Ishikawa (cell line): ENCODE measurements at regions not wholly inside any gene's neighbourhood (a gene's known extent, or its start where the extent isn't known, plus 50 kb on each side); places are given as distances from the start of the nearest gene placed in this dataset.

ENCODE experiments used
- CEBPB ChIP-seq: IDR thresholded peaks from 2 replicates; pipeline ENCODE4 v1.6.1; 2012
- CREB1 ChIP-seq: IDR thresholded peaks from 2 replicates; pipeline ENCODE4 v1.6.1; 2012; ENCODE audit warnings: low read depth
- EGR1 ChIP-seq: IDR thresholded peaks from 2 replicates; pipeline ENCODE4 v1.6.1; 2012
- EP300 ChIP-seq: IDR thresholded peaks from 2 replicates; pipeline ENCODE4 v1.6.1; 2012; ENCODE audit warnings: borderline replicate concordance
- FOXM1 ChIP-seq: IDR thresholded peaks from 2 replicates; pipeline ENCODE4 v1.6.1; 2012; ENCODE audit warnings: low read depth, borderline replicate concordance
- NFIC ChIP-seq: IDR thresholded peaks from 2 replicates; pipeline ENCODE4 v1.6.1; 2012
- RAD21 ChIP-seq: IDR thresholded peaks from 2 replicates; pipeline ENCODE4 v1.6.1; 2012; ENCODE audit warnings: low read depth
- TAF1 ChIP-seq: IDR thresholded peaks from 2 replicates; pipeline ENCODE4 v1.6.1; 2012; ENCODE audit warnings: low read depth, mild to moderate bottlenecking
- TCF12 ChIP-seq: IDR thresholded peaks from 2 replicates; pipeline ENCODE4 v1.6.1; 2012; ENCODE audit warnings: low read depth
- TEAD4 ChIP-seq: IDR thresholded peaks from 2 replicates; pipeline ENCODE4 v1.6.1; 2012
- YY1 ChIP-seq: IDR thresholded peaks from 2 replicates; pipeline ENCODE4 v1.6.1; 2012; ENCODE audit warnings: low read depth
- ZBTB7A ChIP-seq: IDR thresholded peaks from 2 replicates; pipeline ENCODE4 v1.6.1; 2012; ENCODE audit warnings: low read depth
- TF ChIP-seq, protein P1 (sequence below): IDR thresholded peaks from 2 replicates; pipeline ENCODE4 v1.6.1; 2012; ENCODE audit warnings: low read depth, mild to moderate bottlenecking
- TF ChIP-seq, protein P2 (sequence below): IDR thresholded peaks from 2 replicates; pipeline ENCODE4 v1.6.1; 2012
- TF ChIP-seq, protein P3 (sequence below): IDR thresholded peaks from 2 replicates; pipeline ENCODE4 v1.6.1; 2012

DNA sequence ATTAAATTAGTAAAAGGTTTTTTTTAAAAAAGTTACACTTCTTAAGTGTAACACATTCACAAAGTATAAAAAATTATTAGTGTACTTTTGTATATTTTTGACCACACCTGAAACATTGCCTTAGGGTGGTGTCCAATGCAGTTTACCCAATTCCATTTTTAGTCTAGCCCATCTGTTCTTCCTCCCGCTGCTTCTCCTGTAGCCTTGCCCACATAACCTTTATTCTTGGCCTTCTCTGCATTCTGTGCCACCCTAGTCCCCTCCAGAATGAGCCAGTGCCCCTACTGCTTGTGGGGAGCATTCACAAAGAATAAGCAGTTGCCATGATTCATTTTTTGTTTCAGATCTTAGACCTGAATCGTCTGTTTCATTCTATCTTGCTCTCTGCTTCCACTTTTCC lies 78.4 kb upstream of the MYT1L start:
- TF ChIP-seq TEAD4 (no peak), CEBPB (no peak), NFIC (no peak), CREB1 (no peak), RAD21 (no peak), EGR1 (no peak), TAF1 (no peak), EP300 (no peak), TCF12 (no peak), YY1 (no peak), FOXM1 (no peak)
- TF ChIP-seq, protein P1, sequence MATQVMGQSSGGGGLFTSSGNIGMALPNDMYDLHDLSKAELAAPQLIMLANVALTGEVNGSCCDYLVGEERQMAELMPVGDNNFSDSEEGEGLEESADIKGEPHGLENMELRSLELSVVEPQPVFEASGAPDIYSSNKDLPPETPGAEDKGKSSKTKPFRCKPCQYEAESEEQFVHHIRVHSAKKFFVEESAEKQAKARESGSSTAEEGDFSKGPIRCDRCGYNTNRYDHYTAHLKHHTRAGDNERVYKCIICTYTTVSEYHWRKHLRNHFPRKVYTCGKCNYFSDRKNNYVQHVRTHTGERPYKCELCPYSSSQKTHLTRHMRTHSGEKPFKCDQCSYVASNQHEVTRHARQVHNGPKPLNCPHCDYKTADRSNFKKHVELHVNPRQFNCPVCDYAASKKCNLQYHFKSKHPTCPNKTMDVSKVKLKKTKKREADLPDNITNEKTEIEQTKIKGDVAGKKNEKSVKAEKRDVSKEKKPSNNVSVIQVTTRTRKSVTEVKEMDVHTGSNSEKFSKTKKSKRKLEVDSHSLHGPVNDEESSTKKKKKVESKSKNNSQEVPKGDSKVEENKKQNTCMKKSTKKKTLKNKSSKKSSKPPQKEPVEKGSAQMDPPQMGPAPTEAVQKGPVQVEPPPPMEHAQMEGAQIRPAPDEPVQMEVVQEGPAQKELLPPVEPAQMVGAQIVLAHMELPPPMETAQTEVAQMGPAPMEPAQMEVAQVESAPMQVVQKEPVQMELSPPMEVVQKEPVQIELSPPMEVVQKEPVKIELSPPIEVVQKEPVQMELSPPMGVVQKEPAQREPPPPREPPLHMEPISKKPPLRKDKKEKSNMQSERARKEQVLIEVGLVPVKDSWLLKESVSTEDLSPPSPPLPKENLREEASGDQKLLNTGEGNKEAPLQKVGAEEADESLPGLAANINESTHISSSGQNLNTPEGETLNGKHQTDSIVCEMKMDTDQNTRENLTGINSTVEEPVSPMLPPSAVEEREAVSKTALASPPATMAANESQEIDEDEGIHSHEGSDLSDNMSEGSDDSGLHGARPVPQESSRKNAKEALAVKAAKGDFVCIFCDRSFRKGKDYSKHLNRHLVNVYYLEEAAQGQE = no peak
- TF ChIP-seq, protein P2, sequence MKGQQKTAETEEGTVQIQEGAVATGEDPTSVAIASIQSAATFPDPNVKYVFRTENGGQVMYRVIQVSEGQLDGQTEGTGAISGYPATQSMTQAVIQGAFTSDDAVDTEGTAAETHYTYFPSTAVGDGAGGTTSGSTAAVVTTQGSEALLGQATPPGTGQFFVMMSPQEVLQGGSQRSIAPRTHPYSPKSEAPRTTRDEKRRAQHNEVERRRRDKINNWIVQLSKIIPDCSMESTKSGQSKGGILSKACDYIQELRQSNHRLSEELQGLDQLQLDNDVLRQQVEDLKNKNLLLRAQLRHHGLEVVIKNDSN = no peak
- TF ChIP-seq, protein P3, sequence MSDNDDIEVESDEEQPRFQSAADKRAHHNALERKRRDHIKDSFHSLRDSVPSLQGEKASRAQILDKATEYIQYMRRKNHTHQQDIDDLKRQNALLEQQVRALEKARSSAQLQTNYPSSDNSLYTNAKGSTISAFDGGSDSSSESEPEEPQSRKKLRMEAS = no peak

DNA sequence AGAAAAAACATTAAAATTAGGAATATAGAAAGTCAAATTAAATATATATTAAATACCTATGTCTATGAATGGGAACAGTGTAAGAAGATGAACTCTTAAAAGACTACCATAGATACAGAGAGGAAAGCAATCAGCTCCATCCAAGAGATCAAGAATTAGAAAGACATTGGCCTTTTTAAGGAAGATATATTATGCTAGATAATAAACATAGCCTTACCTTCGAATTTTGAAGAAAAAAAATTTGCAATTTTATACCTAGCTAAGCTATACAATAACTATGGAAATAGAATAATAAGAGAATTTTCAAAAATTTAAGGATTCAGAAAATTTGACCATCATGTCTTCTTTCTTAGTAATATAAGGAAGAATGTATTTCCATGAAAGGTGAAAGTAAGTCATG lies 74.7 kb upstream of the MYT1L start:
- TF ChIP-seq, protein P3 = no peak
- TF ChIP-seq TCF12 (no peak), ZBTB7A (no peak)

DNA sequence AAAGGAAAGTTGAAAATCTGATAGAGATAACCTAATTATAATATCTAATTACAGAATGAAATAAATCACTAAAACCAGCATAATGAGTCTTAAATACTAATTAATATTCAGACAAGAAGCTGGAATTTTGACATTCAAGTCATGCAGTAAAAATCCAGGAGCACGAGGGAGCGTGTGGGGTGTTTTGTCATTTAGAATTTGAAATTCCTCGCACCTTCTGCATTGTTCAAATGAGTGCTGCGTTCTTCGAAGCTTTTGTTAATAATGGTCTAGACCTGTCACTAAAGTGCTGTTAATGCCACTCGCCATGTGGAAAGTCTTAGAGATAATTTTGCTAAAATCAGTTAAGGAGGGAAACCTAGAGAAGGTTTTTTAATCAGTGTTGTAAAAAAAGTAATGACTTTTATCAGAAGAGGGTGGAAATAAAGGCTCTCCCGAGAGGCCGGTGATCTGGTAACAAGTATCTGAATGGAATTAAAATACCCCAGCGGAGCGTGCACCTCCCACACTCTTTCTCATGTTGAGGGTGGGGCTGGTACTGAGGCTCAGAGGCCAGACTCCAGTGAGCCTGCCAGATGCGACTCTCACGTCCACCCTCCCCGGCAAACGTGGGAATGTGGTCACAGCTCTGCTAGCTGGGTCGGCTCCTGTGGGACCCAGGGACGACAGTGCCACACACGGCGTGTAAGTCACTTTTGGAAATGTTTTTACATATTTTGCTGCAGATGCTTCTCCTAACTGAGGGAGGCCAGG lies 69.4 kb upstream of the MYT1L start:
- no peak for TF ChIP-seq TEAD4
- no peak for TF ChIP-seq CREB1
- no peak for TF ChIP-seq RAD21
- TF ChIP-seq, protein P2 = no peak
- TF ChIP-seq TCF12 = no peak
- TF ChIP-seq EGR1 = no peak
- no peak for TF ChIP-seq YY1
- no peak for TF ChIP-seq NFIC
- no peak for TF ChIP-seq CEBPB
- no peak for TF ChIP-seq TAF1
- TF ChIP-seq, protein P1 = no peak
- no peak for TF ChIP-seq FOXM1
- no peak for TF ChIP-seq EP300
- TF ChIP-seq ZBTB7A = no peak
- TF ChIP-seq, protein P3 = no peak

DNA sequence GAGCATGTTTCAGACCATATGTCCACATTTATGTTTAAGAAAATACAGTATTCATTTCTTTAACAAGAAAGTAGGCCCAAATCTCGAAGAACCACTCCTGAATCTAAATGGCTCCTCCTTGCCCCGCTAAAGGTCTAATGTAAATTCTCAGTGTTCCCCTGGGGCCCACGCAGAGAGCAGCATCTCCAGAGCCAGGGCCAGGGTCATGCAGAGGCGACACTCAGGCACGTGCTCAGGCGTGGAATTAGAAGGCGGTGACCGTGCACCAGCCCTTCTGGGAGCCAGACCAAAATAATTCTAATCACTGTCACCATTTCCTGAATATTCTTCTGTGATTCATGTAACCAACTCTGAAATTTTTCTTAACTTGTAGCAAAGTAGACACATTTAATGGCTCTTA lies 68.3 kb upstream of the MYT1L start:
- TF ChIP-seq, protein P3 = no peak
- TF ChIP-seq FOXM1 = no peak
- no peak for TF ChIP-seq RAD21
- no peak for TF ChIP-seq NFIC
- no peak for TF ChIP-seq CREB1
- TF ChIP-seq, protein P2 = no peak
- no peak for TF ChIP-seq CEBPB
- no peak for TF ChIP-seq YY1
- TF ChIP-seq TCF12 = no peak
- TF ChIP-seq EGR1 = no peak

DNA sequence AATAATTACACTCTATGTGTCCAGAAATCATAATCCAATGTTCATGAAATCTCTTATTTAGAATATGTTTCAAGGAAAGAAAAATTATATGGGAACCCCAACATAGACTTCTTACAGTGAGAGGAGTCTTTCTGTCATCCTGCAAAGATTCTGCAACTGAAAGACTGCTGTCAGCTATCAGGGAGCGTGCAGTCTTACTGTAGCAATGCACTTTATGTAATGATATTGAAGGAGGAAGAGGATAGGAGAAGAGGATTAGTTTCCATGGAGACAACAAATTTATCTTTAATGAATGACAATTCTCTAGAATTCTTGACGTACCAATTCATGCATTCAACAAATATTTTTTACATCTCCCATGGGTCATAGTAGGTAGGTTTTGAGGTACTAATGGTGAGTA lies 61.3 kb upstream of the MYT1L start:
- TF ChIP-seq TEAD4 (no peak), TCF12 (no peak), FOXM1 (no peak), EGR1 (no peak), TAF1 (no peak), CREB1 (no peak), RAD21 (no peak), EP300 (no peak), NFIC (no peak), ZBTB7A (no peak), CEBPB (no peak), YY1 (no peak)
- TF ChIP-seq, protein P1 = no peak
- TF ChIP-seq, protein P3 = no peak
- TF ChIP-seq, protein P2 = no peak
